Naive B cell (primary cell): ENCODE measurements at regions not wholly inside any gene's neighbourhood (a gene's known extent, or its start where the extent isn't known, plus 50 kb on each side); places are given as distances from the start of the nearest gene placed in this dataset.
"Not testable (repeated sequence)": the region's sequence is repeated elsewhere in the genome, so short reads cannot be mapped to it uniquely, and the experiment has no call there.

Experiments
- ATAC-seq, 2 donors: fragments of 150-1000 bp; cut with Tn5 transposase; 2 replicates each; pipeline ENCODE4 v1.10.0; 2021; ENCODE audit warnings: low read depth in 2 of 2, mild to moderate bottlenecking in 2 of 2, moderate library complexity in 2 of 2
- DNase-seq: peaks from one replicate; pipeline ENCODE4 v3.0.0; 2022
- H3K27ac Mint-ChIP-seq, 6 donors: one replicate each; pipeline ENCODE4 v1.8.0; 2020 to 2022; ENCODE audit warnings: mild to moderate bottlenecking in 6 of 6, mixed read lengths in 6 of 6, moderate library complexity in 5 of 6, inconsistent platforms in 2 of 6
- H3K27me3 Mint-ChIP-seq, 3 donors: one replicate each; pipeline ENCODE4 v1.8.0; 2021 to 2022; ENCODE audit warnings: mixed read lengths in 3 of 3, mild to moderate bottlenecking in 1 of 3
- H3K36me3 Mint-ChIP-seq, 2 donors: one replicate each; pipeline ENCODE4 v1.8.0; 2020 to 2022; ENCODE audit warnings: mixed read lengths in 2 of 2, inconsistent platforms in 1 of 2, mild to moderate bottlenecking in 1 of 2
- H3K4me1 Mint-ChIP-seq, 3 donors: one replicate each; pipeline ENCODE4 v1.8.0; 2020 to 2022; ENCODE audit warnings: mixed read lengths in 3 of 3, inconsistent platforms in 1 of 3, mild to moderate bottlenecking in 1 of 3, moderate library complexity in 1 of 3
- H3K4me3 Mint-ChIP-seq, 8 donors: one replicate each; pipeline ENCODE4 v1.8.0; 2020 to 2022; ENCODE audit warnings: mild to moderate bottlenecking in 8 of 8, mixed read lengths in 8 of 8, moderate library complexity in 8 of 8, inconsistent platforms in 2 of 8
- H3K9me3 Mint-ChIP-seq, 7 donors: one replicate each; pipeline ENCODE4 v1.8.0; 2020 to 2022; ENCODE audit warnings: mixed read lengths in 7 of 7, mild to moderate bottlenecking in 5 of 7, inconsistent platforms in 2 of 7, moderate library complexity in 1 of 7

DNA sequence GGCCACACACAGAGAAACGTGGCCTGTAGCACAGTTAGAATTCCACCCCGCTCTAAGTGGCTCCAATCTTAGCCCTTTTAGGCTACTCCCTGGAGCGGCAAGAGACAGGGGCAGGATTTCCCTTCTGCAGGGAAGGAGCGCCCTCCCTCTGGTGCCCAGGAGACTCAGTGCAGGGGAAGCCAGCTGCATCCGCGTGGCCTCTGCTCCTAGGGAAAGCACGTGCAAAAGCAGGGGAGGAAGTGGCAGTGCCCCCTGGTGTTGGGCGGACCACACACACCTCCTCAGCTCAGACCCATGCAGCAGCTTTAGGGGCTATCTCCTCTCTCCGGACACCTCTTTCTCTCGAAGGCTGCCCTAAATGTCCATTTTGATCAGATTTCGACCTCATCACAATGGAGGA, 50.0 kb downstream of the SPRING1 start:
- Mint-ChIP-seq H3K4me3 (peak overlapping the region in 2 of 8 donors; percentile 29 to 61), H3K36me3 (no peaks in the 10 kb centered on the region), H3K9me3 (no peaks in the 10 kb centered on the region), H3K27ac (no peak overlapping the region), H3K4me1 (peaks cover 6 to 23% (median 16%) of the 10 kb centered on the region in 3 donors), H3K27me3 (peaks cover 11 to 14% (median 13%) of the 10 kb centered on the region in 3 donors)
- DNase-seq (peak; percentile 35), ATAC-seq (peak; percentile 86 to 93)

DNA sequence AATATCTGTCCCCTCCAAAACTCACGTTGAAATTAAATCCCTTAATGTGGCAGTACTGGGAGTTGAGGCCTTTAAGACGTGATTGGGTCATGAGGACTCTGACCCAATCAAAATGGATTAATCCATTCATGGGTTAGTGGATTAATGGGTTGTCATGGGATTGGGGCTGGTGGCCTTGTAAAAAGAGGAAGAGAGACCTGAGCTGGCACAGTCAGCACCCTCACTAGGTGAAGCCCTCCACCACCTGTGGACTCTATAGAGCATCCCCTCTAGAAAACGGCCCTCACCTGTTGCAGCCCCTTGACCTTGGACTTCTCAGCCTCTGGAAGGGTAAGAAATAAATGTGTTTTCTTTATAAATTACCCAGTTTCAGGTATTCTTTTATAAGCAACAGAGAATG, 53.0 kb downstream of the SPRING1 start:
- Mint-ChIP-seq H3K36me3 (no peaks in the 10 kb centered on the region), H3K27me3 (peaks cover 0 to 5% (median 0%) of the 10 kb centered on the region in 3 donors), H3K9me3 (no peaks in the 10 kb centered on the region), H3K4me1 (peaks cover 0 to 15% (median 8%) of the 10 kb centered on the region in 3 donors), H3K4me3 (no peak overlapping the region), H3K27ac (no peak overlapping the region)
- no peak for ATAC-seq
- DNase-seq: no peak

DNA sequence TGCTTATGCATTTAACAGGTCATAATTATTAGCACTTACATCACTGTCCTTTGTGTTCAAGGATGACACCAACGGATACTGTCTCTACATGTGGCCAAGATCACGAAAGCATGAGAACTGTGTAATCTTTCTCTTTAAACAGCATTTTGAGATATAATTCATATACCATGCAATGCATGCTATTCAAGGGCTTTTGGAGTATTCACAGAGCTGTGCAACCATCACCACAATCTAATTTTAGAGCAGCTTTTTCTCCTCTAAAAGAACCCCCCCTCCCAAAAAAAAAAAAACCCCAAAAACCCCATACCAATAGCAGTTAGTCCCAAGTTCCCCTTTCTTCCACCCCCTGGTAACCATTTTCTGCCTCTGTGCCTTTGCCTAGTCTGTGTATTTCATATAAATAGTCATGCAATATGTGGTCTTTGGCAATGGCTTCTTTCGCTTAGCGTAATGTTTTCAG, 60.6 kb downstream of the SPRING1 start:
- H3K4me3 Mint-ChIP-seq: peak overlapping the region; percentile 16 to 86 (median 62)
- H3K27ac Mint-ChIP-seq: peak overlapping the region in 4 of 6 donors; percentile 24 to 85 (median 46)
- H3K36me3 Mint-ChIP-seq: no peaks in the 10 kb centered on the region
- H3K9me3 Mint-ChIP-seq: no peaks in the 10 kb centered on the region
- H3K27me3 Mint-ChIP-seq: peaks cover 0 to 6% (median 0%) of the 10 kb centered on the region in 3 donors
- DNase-seq (peak; percentile 36), ATAC-seq (peak; percentile 83 to 84)
- H3K4me1 Mint-ChIP-seq: peaks cover 39 to 62% (median 55%) of the 10 kb centered on the region in 3 donors

GRCh38 chr12:116675339-116676107, 62.3 kb downstream of the SPRING1 start:
- H3K27ac Mint-ChIP-seq: no peak overlapping the region
- H3K4me1 Mint-ChIP-seq: peaks cover 51 to 62% (median 61%) of the 10 kb centered on the region in 3 donors
- H3K9me3 Mint-ChIP-seq: peaks cover 0 to 3% (median 0%) of the 10 kb centered on the region in 7 donors
- no peak for DNase-seq
- ATAC-seq: no peak
- H3K4me3 Mint-ChIP-seq: peak overlapping the region in 3 of 8 donors; percentile 16 to 35 (median 28)
- no peaks in the 10 kb centered on the region for H3K36me3 Mint-ChIP-seq
- peaks cover 0 to 6% (median 0%) of the 10 kb centered on the region in 3 donors for H3K27me3 Mint-ChIP-seq

- peaks cover 51 to 62% (median 61%) of the 10 kb centered on the region in 3 donors for H3K4me1 Mint-ChIP-seq
- no peak for ATAC-seq
Observed at GRCh38 chr12:116674643-116675183, 63.2 kb downstream of the SPRING1 start.

DNA sequence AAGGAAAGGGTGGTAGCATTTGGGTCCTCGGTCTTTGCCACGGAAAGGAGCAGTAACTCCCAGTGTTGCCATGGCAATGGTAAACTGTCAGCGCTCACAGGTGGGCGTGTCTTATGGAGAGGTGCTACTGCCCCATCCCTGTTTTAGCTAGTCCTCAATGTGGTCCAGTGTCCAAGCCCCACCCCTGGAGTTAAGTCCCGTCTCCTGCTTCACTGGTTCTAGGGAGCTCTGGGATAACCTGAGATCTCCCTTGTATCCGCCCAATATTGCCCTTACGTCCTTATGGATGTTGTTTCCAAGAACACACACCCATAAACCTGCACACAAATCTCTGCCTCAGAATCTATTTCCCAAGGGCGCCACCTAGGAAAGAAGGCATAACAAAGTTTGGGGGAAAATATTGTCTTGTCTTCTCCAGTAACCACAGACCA, 64.2 kb downstream of the SPRING1 start:
- H3K4me3 Mint-ChIP-seq: peak overlapping the region in 5 of 8 donors; percentile 7 to 87 (median 64)
- no peak for DNase-seq
- peaks cover 0 to 6% (median 0%) of the 10 kb centered on the region in 3 donors for H3K27me3 Mint-ChIP-seq
- peak overlapping the region in 2 of 6 donors; percentile 5 to 74 for H3K27ac Mint-ChIP-seq
- no peaks in the 10 kb centered on the region for H3K36me3 Mint-ChIP-seq
- no peak for ATAC-seq
- peaks cover 0 to 3% (median 0%) of the 10 kb centered on the region in 7 donors for H3K9me3 Mint-ChIP-seq
- peaks cover 51 to 61% (median 55%) of the 10 kb centered on the region in 3 donors for H3K4me1 Mint-ChIP-seq

More at GRCh38 chr12:116674643-116675183, 63.2 kb downstream of the SPRING1 start:
- no peaks in the 10 kb centered on the region for H3K36me3 Mint-ChIP-seq
- H3K9me3 Mint-ChIP-seq: peaks cover 0 to 3% (median 0%) of the 10 kb centered on the region in 7 donors
- DNase-seq: no peak
- H3K27me3 Mint-ChIP-seq: peaks cover 0 to 6% (median 0%) of the 10 kb centered on the region in 3 donors
- no peak overlapping the region for H3K27ac Mint-ChIP-seq
- H3K4me3 Mint-ChIP-seq: peak overlapping the region in 2 of 8 donors; percentile 13 to 30

- Mint-ChIP-seq H3K27me3 (peaks cover 0 to 6% (median 0%) of the 10 kb centered on the region in 3 donors), H3K4me3 (peak overlapping the region; percentile 0 to 87 (median 56)), H3K9me3 (peaks cover 0 to 3% (median 0%) of the 10 kb centered on the region in 7 donors), H3K36me3 (no peaks in the 10 kb centered on the region), H3K4me1 (peaks cover 48 to 60% (median 49%) of the 10 kb centered on the region in 3 donors), H3K27ac (peak overlapping the region in 2 of 6 donors; percentile 32 to 41)
- ATAC-seq (peak in 1 of 2 donors; percentile 21), DNase-seq (no peak)
Observed at GRCh38 chr12:116672842-116673516, 64.9 kb downstream of the SPRING1 start.

GRCh38 chr12:116672010-116672409, 65.9 kb downstream of the SPRING1 start:
- H3K9me3 Mint-ChIP-seq: peaks cover 0 to 3% (median 0%) of the 10 kb centered on the region in 7 donors
- no peaks in the 10 kb centered on the region for H3K36me3 Mint-ChIP-seq
- H3K27ac Mint-ChIP-seq: no peak overlapping the region
- peaks cover 38 to 50% (median 39%) of the 10 kb centered on the region in 3 donors for H3K4me1 Mint-ChIP-seq
- peak overlapping the region in 3 of 8 donors; percentile 4 to 30 (median 25) for H3K4me3 Mint-ChIP-seq
- H3K27me3 Mint-ChIP-seq: peaks cover 0 to 6% (median 0%) of the 10 kb centered on the region in 3 donors
- ATAC-seq (no peak), DNase-seq (no peak)

DNA sequence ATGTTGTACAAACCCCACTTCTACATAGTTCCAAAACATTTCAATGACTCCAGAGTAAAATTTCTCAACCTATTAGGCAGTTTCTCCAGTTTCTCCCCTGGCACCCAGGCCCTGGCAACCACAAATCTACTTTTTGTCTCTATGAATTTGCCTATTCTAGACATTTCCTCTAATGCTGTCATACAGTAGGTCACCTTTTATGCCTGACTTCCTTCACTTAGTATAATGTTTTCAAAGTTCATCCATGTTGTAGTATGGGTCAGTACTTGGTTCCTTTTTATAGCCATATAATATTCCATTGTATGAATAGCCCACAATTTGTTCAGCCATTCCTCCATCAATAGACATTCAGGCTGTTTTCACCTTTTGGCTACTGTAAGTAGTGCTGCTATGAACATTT, 67.0 kb downstream of the SPRING1 start:
- ATAC-seq: peak in 1 of 2 donors; percentile 32
- H3K27ac Mint-ChIP-seq: no peak overlapping the region
- peaks cover 0 to 3% (median 0%) of the 10 kb centered on the region in 7 donors for H3K9me3 Mint-ChIP-seq
- peaks cover 0 to 7% (median 1%) of the 10 kb centered on the region in 3 donors for H3K27me3 Mint-ChIP-seq
- H3K4me3 Mint-ChIP-seq: no peak overlapping the region
- no peaks in the 10 kb centered on the region for H3K36me3 Mint-ChIP-seq
- H3K4me1 Mint-ChIP-seq: peaks cover 31 to 39% (median 33%) of the 10 kb centered on the region in 3 donors
- DNase-seq: no peak

DNA sequence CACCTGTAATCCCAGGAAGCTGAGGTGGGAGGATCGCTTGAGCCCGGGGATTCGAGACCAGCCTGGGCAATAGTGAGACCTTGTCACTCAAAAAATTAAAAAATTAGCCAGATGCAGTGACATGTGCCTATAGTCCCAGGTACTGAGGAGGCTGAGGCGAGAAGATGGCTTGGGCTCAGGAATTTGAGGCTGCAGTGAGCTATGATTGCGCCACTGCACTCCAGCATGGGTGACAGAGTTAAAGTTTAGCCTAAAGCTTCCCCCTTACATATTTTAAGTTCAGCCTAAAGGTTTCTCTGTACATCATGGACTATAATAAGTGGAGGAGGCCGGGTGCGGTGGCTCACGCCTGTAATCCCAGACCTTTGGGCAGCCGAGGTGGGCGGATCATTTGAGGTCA, 70.1 kb downstream of the SPRING1 start:
- no peak for ATAC-seq
- H3K27me3 Mint-ChIP-seq: peaks cover 15 to 16% (median 16%) of the 10 kb centered on the region in 3 donors
- H3K27ac Mint-ChIP-seq: peak overlapping the region in 1 of 6 donors; percentile 10
- peaks cover 0 to 3% (median 0%) of the 10 kb centered on the region in 7 donors for H3K9me3 Mint-ChIP-seq
- H3K4me1 Mint-ChIP-seq: peaks cover 6 to 15% (median 13%) of the 10 kb centered on the region in 3 donors
- DNase-seq: no peak
- no peak overlapping the region for H3K4me3 Mint-ChIP-seq
- H3K36me3 Mint-ChIP-seq: no peaks in the 10 kb centered on the region

DNA sequence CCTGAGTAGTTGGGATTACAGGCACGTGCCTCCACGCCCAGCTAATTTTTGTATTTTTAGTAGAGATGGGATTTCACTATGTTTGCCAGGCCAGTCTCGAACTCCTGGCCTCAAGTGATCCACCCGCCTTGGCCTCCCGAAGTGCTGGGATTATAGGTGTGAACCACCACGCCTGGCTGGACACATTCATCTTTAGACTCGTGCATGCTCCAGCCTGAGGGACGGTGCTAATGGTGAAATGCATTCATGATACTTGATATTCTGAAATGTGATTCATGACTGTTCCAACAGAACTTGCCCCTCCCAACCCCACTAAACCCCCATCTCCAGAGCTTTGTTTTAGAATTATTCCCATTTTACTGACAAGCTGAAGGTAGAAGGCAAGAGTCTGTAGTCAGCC, 71.0 kb downstream of the SPRING1 start:
- Mint-ChIP-seq H3K4me1 (peaks cover 5 to 11% (median 8%) of the 10 kb centered on the region in 3 donors), H3K27me3 (peaks cover 17 to 25% (median 24%) of the 10 kb centered on the region in 3 donors), H3K27ac (peak overlapping the region in 2 of 6 donors; percentile 21 to 75)
- H3K9me3 Mint-ChIP-seq, H3K4me3 Mint-ChIP-seq, ATAC-seq, DNase-seq, H3K36me3 Mint-ChIP-seq: not testable (repeated sequence)

GRCh38 chr12:116666305-116666673, 71.6 kb downstream of the SPRING1 start:
- no peak for DNase-seq
- H3K27ac Mint-ChIP-seq: peak overlapping the region in 1 of 6 donors; percentile 43
- peaks cover 0 to 5% of the 10 kb centered on the region in 2 donors for H3K36me3 Mint-ChIP-seq
- H3K27me3 Mint-ChIP-seq: peaks cover 21 to 30% (median 29%) of the 10 kb centered on the region in 3 donors
- no peak for ATAC-seq
- H3K4me3 Mint-ChIP-seq: no peak overlapping the region
- H3K4me1 Mint-ChIP-seq: peaks cover 5 to 7% (median 5%) of the 10 kb centered on the region in 3 donors
- H3K9me3 Mint-ChIP-seq: peaks cover 0 to 5% (median 0%) of the 10 kb centered on the region in 7 donors
